Activated naive CD8-positive, alpha-beta T cell treated with anti-CD3 and anti-CD28 coated beads, Interleukin-2, amount 50 U/mL, for 16 hours (primary cell): ENCODE measurements at regions not wholly inside any gene's neighbourhood (a gene's known extent, or its start where the extent isn't known, plus 50 kb on each side); places are given as distances from the start of the nearest gene placed in this dataset.
"Not testable (repeated sequence)": the region's sequence is repeated elsewhere in the genome, so short reads cannot be mapped to it uniquely, and the experiment has no call there.

Experiments used
- DNase-seq: peaks from one replicate; pipeline ENCODE4 v3.0.0-alpha.2; 2020; ENCODE audit warnings: low read depth, low spot score

DNA sequence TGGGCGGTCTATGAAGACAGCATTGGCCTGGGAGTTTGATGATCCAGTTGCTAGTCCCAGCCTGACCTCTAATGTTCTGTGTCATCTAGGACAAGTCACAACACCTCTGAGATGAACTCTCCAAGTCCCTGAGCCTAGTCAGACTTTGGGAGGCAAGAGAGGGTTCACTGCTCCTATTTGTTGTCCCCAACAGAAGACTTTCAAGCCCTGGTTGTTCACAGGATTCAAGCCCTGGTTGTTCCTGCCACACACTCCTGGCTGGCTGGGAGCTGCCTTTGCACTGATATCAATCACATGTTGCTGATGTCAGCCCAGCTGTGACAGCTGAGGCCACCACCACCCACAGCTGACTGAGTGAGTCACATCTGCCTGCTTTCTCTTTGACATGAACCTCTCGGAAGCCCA, 253.2 kb upstream of the RASGEF1B start:
- DNase-seq: peak; percentile 35

DNA sequence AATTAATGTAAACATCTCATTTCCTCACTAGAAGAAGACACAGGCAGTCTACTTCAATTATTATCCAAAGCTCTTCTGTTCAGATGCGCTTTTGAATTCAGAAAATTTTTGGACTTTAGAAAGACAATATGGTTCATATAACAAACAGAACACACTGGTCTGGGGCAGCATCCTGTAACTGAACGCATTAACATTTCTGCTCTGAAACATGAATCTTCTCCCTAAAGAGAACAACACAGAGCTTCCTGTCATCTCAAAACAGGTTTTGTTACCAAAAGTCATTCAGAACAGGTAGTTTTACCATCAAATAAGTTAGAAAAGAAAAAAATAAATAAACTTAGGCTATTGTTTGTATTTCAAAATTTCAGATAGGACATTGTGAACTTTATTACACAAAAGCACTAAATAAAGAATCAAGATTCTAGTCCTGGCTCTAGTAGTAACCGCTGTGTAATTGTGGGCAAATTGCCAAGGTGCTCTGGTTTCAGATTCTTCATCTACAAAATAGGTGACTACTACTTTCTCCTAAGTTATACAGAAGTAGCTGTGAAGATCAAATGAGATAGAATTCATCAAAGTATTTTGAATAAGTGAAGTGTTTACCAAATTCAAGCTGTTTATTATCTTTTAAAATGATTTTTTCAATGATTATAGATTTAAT, 252.3 kb upstream of the RASGEF1B start:
- no peak for DNase-seq

DNA sequence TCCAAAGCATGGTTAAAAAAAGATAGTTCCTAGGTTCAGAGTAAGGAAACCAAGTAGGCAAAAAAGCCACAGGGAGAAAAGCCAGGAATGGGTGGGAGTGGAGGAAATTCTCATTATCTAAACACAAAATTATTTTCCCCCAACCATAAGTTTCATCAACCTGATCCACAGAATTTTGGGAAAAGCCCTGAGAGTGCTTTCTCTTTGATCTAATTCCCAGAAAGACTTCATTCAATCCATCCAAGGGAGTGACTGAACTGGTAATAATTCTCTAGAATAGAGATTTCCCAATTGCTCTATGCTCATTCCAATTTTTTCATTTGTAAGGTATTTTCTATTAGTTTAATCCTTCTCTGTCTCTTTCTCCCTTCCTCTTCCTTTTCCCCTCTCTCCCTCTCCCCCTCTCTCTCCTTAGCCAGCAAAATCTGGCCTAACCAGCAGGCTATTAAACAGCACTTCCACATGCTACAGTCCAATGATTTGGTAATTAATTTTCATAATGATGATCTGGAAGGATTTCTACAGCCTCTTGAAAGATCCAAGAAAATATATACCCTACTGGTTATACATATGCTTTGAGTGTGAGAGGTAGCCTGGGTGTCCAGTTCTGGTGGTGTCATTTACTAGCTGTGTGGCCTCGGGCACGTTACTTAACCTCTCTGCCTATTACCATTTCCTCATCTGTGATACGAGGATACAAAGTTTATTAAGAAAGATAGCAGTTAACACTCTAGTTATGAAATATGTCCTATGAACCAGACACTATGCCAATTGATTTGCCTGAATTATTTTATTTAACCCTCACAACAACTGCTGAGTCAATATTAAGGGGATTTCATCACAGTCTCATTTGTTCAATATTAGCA, 251.5 kb upstream of the RASGEF1B start:
- DNase-seq: no peak

DNA sequence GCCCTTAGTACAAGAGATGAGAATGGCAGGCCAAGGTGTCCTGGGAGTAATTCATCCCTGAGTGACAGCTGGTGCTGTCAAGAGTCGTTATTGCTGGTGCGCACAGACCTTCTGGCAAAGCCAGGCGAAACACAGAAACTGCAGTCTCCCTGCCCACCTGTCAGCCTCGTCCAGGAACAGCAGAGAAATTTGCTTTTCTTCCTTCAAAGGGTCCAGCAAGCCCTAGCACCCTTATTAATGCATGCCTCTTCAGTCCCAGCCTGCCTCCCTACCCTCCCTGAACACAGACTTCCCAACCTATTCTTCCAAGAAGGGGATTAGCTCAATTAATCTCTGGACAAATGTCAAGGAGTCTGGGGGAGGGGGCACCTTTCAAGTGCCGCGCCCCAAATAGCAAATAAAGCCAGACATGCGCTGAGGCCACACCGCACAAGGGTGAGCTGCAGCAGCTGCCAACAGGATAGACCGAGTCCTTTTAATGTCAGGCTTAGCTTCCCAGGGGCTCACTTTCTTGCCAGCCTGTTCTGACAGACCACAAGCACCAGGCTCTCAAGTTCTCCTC, 250.7 kb upstream of the RASGEF1B start:
- no peak for DNase-seq

DNA sequence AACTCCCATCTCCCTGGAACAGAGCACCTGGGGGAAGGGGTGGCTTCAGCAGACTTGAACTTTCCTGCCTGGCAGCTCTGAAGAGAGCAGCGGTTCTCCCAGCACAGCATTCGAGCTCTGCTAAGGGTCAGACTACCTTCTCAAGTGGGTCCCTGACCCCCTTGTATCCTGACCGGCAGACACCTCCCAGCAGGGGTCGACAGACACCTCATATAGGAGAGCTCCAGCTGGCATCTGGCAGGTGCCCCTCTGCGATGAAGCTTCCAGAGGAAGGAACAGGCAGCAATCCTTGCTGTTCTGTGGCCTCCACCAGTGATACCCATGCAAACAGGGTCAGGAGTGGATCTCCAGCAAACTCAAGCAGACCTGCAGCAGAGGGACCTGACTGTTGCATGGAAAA, 244.1 kb upstream of the RASGEF1B start:
- no peak for DNase-seq

DNA sequence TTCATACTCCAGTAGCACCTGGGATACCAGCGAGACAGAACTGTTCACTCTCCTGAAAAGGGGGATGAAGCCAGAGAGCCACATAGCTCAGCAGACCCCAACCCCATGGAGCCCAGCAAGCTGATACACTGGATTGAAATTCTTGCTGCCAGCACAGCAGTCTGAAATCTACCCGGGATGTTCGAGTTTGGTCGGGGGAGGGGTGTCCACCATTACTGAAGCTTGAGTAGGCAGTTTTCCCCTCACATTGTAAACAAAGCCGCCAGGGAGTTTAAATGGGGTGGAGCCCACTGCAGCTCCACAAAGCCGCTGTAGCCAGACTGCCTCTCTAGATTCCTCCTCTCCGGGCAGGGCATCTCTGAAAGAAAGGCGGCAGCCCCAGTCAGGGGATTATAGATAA, 243.7 kb upstream of the RASGEF1B start:
- not testable (repeated sequence) for DNase-seq

DNA sequence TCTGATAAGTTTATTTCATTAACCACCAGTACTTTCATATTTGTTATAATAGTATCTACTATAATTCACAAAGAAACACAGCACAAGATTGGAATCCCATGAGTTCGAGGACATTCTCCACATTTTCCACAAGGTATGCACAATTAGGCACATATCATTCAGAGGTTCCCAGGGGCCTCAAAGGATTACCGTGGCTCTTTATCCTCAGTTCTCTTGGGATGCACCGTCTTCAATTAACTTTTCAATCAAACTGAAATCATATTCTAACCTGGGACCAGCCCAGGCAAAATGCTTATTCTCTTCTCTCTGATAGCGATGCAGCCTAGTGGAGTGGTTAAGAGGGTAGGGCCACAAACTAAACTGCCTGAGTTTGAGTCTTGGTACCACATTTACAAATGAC, 242.6 kb upstream of the RASGEF1B start:
- DNase-seq: no peak

GRCh38 chr4:81712714-81713113, 241.0 kb upstream of the RASGEF1B start:
- DNase-seq: no peak

- no peak for DNase-seq
These were observed 232.8 kb upstream of the RASGEF1B start for GRCh38 chr4:81704461-81704860.

DNA sequence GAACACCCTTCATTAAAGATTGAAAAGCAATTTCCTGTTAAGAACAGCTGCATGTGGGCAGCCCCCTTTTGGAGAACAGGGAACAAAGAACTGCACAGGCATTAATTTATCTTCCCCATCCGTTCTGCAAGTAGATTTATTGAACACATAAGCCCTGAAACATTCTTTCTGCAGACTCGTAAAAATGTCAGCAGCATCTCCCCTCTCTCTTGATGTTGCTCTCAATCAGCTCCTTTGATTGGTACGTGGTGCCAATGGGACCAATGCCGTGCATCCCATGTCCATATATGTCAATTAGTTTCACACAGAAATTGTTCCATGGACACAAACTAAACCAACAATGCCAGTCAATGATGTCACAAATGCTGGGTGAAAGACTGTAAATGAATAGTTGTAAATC, 228.5 kb upstream of the RASGEF1B start:
- no peak for DNase-seq

DNA sequence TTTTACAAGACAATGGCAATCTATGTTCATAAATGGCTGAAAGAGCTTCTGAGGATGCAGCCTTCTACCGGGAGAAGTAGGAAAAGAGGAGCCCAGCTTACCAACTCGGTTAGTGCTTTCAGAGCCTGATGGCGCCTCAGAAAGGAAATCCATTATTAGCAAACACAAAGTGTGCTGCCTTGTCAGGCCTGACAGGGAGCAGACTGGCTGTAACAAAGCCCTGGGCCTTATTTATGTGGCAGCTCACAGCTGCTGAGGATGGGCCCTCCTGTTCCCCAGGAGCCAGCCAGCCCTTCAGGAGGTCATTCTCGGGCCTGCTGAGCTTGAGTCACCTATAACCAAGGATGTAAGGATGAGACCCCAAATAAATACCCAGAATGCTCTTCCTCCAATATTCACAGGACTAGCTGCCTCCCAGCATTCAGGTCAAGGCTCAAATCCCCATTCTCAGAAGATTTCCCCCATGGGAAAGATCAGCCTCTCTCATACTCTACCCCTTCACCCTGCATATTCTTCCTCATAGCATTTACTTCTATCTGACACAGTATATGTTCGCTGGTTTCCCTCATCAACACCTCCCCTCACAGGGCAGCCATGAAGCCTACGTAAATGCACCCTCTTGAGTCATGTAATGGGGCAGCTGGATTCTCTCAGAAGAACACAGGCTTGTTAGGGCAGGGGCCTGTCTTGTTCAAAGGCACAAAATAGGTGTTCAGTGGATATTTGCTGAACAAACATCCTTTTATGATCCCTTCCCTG, 227.0 kb upstream of the RASGEF1B start:
- DNase-seq: no peak

GRCh38 chr4:81694176-81694913, 222.6 kb upstream of the RASGEF1B start:
- DNase-seq: no peak

DNA sequence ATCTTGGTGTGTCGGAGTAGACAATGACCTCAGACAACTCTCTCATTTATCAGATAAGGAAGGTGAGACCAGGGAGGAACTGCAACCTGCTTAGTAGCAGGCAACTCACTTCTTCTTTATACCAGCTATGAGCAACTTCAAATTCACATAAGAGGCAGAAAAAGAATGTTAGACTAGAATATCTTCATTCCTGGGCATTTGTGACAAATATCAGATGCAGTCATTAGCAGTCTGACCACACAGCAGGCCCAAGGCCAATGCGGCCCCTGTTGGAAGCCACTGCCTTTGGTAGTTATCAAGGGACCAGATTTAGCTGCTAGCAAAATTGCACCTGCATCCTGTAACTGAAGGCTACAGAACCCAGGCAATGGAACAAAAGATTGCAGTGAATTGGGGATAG, 219.2 kb upstream of the RASGEF1B start:
- no peak for DNase-seq

GRCh38 chr4:81688085-81688484, 216.4 kb upstream of the RASGEF1B start:
- DNase-seq: no peak

DNA sequence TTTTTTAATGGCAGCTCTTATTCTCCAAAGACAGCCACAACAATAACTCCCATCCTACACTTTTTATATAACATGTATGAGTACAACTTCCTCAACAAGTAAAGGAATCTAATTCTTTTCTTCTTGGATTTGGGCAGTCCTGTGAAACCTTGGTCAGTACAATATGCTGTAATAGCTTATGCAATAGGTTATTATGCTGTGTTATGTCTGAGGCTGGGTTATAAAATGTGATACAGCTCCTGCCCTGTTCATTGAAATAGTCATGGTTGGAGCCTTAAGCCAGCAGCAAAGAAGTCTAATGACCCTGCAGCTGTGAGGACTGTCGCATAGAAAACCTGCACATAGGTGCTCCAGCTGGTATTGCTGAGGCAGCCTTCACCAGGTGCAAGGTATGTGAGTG, 215.8 kb upstream of the RASGEF1B start:
- no peak for DNase-seq

GRCh38 chr4:81685104-81685503, 213.4 kb upstream of the RASGEF1B start:
- DNase-seq: no peak

DNA sequence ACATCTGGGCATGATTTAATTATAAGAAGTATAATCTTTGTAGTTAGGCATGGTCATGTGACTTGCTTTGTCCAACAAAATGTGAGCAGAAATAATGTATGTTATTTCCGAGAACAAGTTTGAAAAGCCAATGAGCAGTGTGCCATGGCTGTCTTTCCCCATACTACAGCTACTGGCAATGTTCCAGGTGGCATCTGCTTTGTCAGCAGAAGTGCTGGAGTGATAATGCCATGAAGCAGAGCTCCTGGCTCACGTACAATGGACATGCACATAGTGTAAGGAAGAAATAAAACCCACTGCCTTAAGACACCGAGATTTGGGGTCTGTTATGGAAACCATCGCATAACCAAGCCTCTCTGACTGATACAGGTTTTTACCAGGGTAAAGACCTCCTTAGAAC, 212.6 kb upstream of the RASGEF1B start:
- no peak for DNase-seq

GRCh38 chr4:81682492-81682891, 210.8 kb upstream of the RASGEF1B start:
- DNase-seq: no peak

GRCh38 chr4:81679315-81679714, 207.6 kb upstream of the RASGEF1B start:
- DNase-seq: no peak

GRCh38 chr4:81678801-81679200, 207.1 kb upstream of the RASGEF1B start:
- DNase-seq: no peak

DNA sequence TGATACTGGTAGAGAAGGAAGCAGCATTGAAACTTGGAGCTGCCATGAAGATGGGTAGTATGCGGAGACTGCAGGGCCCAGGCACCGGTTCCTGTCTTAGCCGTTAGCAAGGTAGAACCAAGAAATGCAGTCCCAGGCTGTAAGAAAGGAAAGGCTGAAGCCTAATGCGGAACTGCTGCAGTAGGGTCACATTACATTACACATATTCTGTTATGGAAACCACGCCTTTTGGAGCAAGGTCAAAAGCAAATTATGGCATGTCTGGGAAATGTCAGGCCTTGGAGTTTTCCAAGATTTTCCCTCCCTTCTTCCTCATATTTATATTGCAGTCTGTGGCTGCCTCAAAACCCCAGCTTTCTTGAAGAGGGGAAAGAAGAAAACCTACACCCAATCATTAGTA, 204.8 kb upstream of the RASGEF1B start:
- DNase-seq: no peak
